GM12872 (cell line): ENCODE measurements at regions not wholly inside any gene's neighbourhood (a gene's known extent, or its start where the extent isn't known, plus 50 kb on each side); places are given as distances from the start of the nearest gene placed in this dataset.

ENCODE experiments used
- TF ChIP-seq, protein P1 (sequence below): IDR thresholded peaks from 3 replicates; pipeline ENCODE4 v1.5.1; 2011; ENCODE audit warnings: low read depth, mild to moderate bottlenecking, low read length, moderate library complexity; ENCODE audit not compliant: insufficient read depth

DNA sequence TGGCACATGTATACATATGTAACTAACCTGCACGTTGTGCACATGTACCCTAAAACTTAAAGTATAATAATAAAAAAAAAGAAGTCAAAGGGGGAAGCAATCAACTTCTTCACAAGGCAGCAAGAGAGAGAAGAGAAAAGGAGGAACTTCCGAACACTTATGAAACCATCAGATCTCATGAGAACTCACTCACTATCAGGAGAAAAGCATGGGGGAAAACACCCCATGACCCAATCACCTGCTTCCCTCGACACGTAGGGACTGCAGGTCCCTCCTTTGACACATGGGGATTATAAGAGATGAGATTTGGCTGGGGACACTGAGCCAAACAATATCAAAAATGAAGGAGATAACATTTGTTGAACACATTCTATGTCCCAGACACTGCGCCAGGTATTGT, 94.8 kb upstream of the PHACTR1 start:
- TF ChIP-seq, protein P1, sequence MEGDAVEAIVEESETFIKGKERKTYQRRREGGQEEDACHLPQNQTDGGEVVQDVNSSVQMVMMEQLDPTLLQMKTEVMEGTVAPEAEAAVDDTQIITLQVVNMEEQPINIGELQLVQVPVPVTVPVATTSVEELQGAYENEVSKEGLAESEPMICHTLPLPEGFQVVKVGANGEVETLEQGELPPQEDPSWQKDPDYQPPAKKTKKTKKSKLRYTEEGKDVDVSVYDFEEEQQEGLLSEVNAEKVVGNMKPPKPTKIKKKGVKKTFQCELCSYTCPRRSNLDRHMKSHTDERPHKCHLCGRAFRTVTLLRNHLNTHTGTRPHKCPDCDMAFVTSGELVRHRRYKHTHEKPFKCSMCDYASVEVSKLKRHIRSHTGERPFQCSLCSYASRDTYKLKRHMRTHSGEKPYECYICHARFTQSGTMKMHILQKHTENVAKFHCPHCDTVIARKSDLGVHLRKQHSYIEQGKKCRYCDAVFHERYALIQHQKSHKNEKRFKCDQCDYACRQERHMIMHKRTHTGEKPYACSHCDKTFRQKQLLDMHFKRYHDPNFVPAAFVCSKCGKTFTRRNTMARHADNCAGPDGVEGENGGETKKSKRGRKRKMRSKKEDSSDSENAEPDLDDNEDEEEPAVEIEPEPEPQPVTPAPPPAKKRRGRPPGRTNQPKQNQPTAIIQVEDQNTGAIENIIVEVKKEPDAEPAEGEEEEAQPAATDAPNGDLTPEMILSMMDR: no peak

DNA sequence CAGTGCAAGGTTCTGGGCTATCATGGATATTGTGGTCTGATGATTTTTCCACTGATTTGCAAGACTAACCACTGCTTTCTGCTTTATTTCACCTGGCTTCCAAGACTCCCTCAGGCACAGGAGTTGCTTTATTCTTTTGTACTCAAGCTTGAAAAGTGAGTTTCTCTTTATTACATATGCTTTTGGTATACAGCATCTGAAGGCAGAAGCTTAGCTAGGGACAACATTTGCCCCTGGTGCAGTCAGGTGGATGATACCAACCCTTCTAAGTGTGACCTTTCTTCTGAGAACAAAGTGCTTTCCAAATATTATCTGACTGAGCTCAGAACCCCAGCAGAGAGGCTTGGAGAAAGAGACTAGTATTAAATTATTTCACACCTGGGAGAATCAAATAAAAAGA, 94.0 kb upstream of the PHACTR1 start:
- TF ChIP-seq, protein P1: no peak

DNA sequence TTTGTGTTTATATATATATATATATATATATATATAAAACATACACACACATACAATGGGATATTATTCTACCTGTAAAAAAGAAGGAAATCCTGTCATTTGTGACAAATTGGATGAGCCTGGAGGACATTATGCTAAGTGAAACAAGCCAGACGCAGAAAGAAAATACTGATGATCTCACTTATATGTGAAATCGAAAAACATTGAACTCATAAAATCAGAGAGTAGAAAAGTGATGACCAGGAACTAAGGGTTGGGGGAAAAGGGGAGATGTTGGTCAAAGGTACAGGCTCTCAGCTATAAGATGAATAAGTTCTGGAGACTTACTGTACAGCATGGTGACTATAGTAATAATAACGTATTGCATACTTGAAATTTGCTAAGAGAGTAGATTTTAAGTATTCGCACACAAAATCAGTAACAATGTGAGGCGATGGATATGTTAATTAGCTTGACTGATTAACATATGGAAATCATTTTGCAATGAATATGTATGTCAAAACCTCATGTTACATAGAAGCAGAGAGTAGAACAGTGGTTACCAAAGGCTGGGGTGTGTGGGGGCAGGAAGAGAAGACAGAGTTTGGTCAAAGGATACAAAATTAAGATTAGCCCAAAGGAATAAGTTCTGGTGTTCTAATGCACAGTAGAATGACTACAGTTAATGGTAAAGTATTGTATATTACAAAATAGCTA, 92.3 kb upstream of the PHACTR1 start:
- TF ChIP-seq, protein P1: no peak

DNA sequence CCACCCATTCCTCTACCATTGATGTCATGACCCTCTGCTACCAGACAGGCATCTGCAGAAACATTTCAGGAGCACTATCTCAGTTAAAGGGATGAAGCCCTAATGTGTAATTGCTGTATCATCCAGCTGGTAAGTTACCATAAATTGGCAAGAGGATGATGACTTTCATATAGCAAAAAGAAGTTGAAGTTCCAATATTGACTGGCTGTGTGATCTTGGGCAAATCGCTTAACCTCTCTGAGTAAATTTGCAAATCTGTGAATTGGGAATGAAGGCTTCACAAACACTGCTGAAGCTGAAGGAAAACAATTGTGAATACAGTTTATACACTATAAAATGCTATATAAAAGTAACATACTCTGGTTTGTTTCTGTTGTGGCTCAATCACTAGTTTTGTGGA, 89.5 kb upstream of the PHACTR1 start:
- TF ChIP-seq, protein P1: no peak

DNA sequence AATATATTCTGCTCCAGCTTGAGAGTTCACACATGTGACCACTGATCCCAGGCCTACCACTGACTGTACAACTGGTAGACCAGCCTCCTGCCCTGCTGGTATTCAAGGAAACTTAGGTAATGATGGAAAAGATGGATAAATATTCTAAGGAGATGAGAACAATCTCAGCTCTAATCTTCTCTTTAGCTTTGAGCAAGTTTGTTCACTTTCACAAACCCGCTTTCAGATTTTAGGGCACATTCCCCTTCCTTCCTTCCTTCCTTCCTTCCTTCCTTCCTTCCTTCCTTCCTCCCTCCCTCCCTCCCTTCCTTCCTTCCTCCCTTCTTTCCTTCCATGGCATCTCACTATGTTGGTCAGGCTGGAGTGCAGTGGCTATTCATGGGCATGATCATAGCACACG, 88.2 kb upstream of the PHACTR1 start:
- TF ChIP-seq, protein P1: no peak

DNA sequence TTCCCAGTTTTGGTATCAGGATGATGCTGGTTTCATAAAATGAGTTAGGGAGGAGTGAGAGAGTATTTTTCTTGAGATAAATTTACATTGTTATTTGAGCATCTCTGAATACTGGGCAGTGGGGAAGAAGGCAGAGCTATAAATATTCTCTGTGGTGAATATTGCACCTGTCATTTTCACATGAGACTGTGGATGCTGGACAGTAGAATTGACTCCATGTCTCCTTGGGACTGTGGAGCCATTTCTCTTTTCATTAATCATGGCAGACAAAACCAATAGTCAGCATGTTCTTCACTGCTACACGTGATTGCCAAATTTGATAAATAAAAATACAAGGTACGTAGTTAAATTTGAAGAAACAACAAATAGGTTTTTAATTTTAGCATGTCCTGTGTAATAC, 81.2 kb upstream of the PHACTR1 start:
- TF ChIP-seq, protein P1: no peak

DNA sequence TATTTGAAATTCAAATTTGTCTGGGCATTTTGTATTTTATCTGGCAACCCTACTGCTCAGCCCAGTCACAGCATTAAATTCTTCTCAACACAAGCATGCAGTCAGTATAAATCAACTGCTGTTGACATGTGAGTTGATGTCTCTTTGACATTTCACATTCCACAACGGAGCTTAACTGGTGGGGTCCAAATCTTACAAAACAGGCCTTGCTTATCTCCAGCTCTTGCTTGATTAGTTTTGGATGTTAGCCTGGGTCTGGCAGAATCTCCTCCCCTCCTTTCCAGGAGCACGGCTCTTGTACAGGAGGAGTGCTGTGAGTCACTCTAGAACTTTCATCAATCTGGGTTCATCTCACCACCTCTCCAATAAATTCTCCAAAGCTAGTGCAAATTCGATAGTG, 80.8 kb upstream of the PHACTR1 start:
- TF ChIP-seq, protein P1: no peak
